ENCODE measurements at regions not wholly inside any gene's neighbourhood (a gene's known extent, or its start where the extent isn't known, plus 50 kb on each side); places are given as distances from the start of the nearest gene placed in this dataset.

DNA sequence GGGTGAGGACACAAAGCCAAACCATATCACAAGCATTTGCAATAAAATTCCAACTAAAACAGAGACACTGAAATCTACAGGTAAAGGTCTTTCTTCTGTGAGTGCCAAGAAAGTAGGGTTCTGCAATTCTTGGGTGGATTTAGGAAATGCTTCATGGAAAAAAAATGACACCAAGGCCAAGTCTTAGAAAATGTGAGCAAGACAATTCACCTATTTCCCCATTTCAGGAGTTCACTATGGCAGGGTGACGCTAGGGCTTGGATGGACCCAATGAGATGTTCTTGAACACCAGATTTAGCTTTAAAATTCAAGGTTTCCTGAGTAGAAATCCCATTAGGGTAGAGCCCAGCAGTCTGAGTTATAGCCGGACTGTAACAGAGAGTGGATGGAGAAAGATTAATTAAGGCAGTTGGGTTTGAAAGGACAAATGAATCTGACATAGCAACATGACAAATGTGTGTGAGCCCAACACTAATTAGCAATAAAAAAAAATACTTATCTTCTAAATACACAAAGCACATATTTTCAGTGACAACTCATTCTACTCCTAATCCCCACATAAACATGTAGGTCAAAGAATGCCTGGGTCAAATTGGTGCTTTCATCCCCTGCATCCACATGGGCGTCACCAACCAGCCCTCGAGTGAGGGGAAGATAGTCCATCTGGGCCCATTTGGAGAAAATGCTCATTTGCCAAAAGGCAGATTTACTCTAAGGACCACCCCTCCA is 180.4 kb upstream of the JARID2 start:
- no peak overlapping the region for H3K4me3 ChIP-seq (ENCODE audit: control insufficient read depth, low read depth, low read length)
- TF ChIP-seq, protein P1, sequence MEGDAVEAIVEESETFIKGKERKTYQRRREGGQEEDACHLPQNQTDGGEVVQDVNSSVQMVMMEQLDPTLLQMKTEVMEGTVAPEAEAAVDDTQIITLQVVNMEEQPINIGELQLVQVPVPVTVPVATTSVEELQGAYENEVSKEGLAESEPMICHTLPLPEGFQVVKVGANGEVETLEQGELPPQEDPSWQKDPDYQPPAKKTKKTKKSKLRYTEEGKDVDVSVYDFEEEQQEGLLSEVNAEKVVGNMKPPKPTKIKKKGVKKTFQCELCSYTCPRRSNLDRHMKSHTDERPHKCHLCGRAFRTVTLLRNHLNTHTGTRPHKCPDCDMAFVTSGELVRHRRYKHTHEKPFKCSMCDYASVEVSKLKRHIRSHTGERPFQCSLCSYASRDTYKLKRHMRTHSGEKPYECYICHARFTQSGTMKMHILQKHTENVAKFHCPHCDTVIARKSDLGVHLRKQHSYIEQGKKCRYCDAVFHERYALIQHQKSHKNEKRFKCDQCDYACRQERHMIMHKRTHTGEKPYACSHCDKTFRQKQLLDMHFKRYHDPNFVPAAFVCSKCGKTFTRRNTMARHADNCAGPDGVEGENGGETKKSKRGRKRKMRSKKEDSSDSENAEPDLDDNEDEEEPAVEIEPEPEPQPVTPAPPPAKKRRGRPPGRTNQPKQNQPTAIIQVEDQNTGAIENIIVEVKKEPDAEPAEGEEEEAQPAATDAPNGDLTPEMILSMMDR (IDR thresholded peaks at IDR 0.05; ENCODE audit: control insufficient read depth, insufficient read depth, low read depth, low read length, missing control alignments): no peak
- no peak for DNase-seq (ENCODE audit: low read depth)

DNA sequence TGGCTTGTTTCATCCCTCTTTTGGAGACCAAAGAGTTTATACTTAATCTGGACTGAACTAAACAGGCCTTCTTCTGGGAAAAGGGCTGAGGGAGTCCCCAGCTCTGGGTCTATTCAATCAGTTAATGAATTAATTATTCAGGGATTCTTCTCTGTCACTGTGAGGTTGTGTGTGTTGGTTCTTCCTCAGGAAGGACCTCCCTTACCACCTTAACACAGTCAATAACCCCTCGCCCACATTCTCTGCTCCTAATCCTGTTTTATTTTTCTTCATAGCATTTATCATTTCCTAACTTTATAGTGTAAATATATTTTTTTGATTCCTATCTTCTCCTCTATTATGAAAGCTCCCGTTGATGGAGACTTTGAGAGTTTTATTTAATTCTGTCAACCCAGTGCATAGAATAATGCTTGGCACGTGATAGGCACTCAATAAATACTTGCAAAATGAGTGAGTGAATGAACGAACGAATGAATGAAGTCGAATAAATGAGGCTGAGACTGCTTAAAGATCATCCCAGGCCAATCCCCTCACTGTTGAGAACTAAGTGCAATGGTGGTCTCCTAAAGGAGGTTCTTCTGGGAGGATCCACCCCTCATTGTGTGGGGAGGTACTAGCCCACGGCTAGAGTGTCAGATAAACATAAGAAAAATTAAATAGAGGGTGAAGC is 179.6 kb upstream of the JARID2 start:
- H3K4me3 ChIP-seq (ENCODE audit: control insufficient read depth, low read depth, low read length): no peak overlapping the region
- TF ChIP-seq, protein P1 (IDR thresholded peaks at IDR 0.05; ENCODE audit: control insufficient read depth, insufficient read depth, low read depth, low read length, missing control alignments): no peak
- DNase-seq (ENCODE audit: low read depth): no peak

DNA sequence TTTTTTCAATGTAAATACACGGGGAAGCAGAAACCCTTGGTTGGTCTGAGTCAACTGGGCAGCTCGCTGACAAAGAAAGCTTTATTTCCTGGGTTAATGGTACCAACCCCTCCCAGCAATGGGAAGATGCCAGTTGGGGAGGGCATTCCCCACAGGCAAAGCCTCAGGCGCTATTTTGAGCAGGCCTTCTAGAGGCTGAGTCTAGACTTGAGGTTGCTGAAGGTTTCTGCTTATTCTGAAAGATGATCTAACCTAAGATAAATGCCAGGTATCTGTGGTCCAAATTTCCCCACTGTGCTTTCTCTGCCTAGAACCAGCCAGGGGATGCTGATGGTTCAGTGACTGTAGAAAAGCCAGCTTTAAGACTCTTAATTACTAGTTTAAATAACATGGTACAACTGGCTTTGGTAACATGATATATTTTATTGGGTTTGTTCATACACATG is 172.5 kb upstream of the JARID2 start:
- no peak overlapping the region for H3K4me3 ChIP-seq (ENCODE audit: control insufficient read depth, low read depth, low read length)
- TF ChIP-seq, protein P1 (IDR thresholded peaks at IDR 0.05; ENCODE audit: control insufficient read depth, insufficient read depth, low read depth, low read length, missing control alignments): no peak
- DNase-seq (ENCODE audit: low read depth): no peak

DNA sequence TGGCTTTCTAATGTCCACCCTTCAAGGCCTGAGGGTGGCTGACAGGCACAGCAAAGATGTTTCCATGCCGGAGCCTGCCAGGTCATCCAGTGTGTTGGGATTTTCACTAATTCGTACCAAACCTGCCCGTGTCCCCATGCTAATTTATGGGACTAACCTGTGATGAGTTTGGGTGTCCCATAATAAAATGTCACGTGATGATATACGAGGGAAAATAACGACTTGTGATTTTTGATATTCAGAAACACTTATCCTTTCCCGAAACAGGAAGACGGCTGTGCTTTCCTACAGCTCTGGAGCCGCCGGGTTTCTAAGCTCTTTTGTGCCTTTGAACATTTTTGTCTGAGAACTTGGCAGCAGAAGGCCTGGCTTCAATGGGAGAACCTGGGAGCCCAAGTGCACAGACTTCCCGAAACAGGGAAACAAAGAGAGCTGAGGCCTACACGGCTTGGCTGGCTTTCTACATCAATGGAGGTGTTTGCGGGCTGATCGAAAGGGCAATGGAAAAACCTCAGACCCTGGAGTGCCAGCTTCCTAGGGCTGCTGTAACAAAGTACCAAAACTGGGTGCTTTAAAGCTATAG is 171.9 kb upstream of the JARID2 start:
- DNase-seq (ENCODE audit: low read depth): no peak
- no peak overlapping the region for H3K4me3 ChIP-seq (ENCODE audit: control insufficient read depth, low read depth, low read length)
- TF ChIP-seq, protein P1 (IDR thresholded peaks at IDR 0.05; ENCODE audit: control insufficient read depth, insufficient read depth, low read depth, low read length, missing control alignments): no peak

DNA sequence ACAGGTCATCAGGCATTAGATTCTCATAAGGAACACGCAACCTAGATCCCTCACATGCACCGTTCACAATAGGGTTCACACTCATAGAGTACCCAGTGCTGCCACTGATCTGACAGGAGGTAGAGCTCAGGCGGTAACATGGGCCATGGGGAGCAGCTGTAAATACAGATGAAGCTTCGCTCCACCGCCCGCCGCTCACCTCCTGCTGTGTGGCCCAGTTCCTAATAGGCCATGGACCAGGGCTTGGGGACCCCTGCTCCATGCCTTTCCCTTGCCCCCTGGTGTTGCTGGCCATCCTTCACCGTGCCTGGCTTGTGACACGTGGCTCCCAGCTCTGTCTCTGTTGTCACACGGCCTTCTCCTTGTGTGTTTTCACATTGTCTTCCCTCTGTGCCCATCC is 171.1 kb upstream of the JARID2 start:
- no peak for DNase-seq (ENCODE audit: low read depth)
- TF ChIP-seq, protein P1 (IDR thresholded peaks at IDR 0.05; ENCODE audit: control insufficient read depth, insufficient read depth, low read depth, low read length, missing control alignments): no peak
- H3K4me3 ChIP-seq (ENCODE audit: control insufficient read depth, low read depth, low read length): no peak overlapping the region

DNA sequence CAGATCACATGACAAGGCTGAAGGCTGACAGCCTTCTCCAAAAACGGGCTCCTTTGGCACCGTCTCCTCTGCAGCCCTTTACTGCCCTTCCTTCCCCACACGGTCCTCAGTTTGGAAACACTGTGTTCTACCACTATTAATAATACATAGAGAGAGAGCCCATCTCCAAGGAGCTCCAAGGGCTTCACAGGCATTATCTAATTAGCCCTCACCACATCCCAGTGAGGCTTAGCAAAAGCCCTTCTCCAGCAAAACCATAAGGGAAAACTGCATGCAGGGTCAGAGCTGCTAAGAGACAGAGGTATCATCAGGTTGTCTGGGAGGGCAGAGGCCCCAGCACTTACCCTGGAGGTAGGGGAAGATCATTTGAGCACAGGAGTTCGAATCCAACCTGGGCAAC is 169.3 kb upstream of the JARID2 start:
- no peak overlapping the region for H3K4me3 ChIP-seq (ENCODE audit: control insufficient read depth, low read depth, low read length)
- DNase-seq (ENCODE audit: low read depth): no peak
- TF ChIP-seq, protein P1 (IDR thresholded peaks at IDR 0.05; ENCODE audit: control insufficient read depth, insufficient read depth, low read depth, low read length, missing control alignments): no peak
